Anterior cingulate cortex (tissue), 58 donors: ENCODE measurements at regions not wholly inside any gene's neighbourhood (a gene's known extent, or its start where the extent isn't known, plus 50 kb on each side); places are given as distances from the start of the nearest gene placed in this dataset.

Experiments
- DNase-seq, 58 donors: peaks; one replicate each; lab custom pipeline; 2025; lab: John Stamatoyannopoulos, UW

DNA sequence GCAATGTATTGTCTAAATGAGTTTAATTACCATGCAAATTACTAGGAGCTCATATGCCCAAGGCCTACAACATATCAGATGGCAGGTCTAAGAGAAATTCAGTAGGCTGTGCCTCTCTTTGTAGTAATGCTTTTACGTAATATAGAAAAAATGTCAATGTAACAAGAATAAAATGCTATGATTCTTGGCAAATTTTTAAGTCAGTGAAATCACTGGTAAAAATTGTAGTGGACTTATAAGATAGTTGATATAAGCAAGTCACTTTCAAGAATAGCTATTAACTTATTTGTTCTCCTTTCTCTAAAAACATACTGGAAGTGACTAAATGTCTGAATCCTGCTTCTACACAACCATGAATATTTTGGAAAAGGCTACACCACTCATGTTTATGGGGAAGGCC lies 707.8 kb downstream of the TUSC7 start:
- no peak for DNase-seq

DNA sequence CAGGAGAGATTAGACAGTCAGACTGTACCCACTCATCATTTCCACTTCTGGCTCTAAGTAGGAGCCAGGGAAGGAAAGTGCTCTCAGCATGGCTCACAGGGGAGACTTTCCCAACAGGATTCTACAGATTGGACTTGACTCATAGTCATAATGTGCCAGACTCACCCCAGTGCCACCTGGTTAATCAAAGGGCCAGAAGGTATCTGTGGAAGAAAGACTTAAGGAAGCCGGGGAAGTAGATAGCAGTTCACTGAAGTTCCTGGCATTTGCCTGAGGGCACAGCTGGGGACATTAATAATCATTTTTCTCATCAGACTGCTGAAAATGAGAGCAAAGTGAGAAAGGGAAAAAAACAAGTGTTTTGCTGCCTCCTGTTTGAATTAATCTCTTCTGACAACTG lies 717.5 kb downstream of the TUSC7 start:
- DNase-seq, result no peak

DNA sequence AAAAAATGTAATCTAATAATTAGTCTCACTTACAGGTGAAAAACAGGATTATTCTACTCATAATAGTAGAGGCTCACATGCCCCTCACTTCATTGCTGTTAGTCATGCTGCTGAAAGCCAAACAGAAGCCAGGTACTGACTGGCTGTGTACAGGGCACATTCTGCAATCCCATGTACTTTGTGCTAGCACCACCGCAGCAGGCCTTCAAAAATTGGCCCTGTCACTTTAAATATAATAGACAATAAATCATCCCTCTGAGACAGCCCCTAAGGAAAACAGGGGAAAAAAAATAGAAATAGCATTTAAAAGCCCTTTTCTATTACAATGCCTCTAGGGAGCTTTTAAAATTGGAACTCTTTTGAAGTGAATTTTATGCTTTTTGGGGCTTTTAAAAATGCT lies 723.8 kb downstream of the TUSC7 start:
- DNase-seq, result no peak

DNA sequence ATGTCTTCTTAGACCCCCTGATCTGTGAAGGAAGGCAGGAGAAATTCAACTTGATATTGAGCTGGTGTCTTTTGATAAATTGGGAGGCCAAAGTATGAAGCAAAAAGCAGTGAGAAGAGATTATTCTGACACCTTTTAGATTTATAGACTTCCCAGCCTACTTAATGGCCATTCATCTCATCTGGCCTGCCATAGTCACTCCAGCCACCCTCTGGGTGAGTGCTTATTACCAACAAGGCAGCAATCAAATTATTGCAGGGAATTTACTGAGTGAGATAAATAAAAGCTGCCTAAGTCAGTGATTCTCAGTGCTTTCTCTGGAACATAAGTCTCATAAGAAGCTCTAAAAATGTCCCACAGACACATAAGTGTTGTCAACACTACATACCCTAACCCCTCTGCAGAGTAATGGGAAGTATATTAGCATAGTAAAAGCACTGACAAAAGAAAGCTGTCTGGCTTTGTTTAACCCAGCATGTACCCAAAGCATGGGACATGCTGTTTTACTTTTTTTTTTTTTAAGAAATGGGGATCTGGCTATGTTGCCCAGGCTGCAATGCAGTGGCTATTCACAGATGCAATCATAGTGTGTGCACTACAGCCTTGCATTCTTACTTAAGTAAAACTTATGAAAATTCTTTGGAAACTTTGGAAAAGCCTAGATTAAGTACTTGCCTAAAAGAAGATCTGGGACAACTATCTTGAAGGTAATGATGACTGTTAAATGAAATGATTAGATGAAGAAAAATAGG lies 725.3 kb downstream of the TUSC7 start:
- no peak for DNase-seq

DNA sequence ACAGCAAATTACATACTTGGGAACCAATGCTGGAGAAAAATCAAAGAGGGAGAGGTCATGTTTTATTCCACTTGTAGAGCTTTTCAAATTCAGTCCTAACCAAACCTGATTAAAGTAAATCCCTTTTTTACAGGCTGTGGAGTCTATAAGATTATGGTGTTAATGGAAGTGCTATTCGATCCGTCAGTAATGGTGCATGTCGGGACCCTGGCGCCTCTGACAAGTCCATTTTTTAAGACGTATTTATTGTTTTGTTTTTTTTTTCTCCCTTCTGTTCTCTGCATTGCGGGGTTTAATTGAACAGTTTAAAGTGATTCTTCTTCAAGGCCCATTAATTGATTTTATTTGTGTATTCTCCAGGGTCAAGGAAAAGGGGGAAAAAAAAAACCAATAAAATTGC lies 725.9 kb downstream of the TUSC7 start:
- DNase-seq, result no peak

DNA sequence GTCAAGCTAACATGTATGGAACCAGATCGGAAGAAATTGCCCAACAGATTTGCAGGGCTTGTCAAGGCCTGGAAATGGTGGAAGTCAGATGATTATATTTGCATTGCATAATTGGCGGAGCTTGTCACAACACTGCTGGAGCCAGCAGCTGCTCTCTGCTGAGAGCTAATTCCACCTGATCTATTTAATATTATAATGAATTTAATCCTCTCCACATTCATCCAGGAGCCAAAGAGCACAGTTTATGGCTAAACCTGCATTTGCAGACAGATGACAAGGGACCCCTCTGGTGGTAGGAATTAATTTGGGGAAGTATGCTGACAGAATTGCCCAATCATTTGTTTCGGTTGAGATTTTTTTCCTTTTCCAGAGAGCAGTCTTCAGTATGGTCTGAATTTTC lies 730.2 kb downstream of the TUSC7 start:
- DNase-seq, result peak in 8 of 58 donors; percentile 1 to 28 (median 8)

DNA sequence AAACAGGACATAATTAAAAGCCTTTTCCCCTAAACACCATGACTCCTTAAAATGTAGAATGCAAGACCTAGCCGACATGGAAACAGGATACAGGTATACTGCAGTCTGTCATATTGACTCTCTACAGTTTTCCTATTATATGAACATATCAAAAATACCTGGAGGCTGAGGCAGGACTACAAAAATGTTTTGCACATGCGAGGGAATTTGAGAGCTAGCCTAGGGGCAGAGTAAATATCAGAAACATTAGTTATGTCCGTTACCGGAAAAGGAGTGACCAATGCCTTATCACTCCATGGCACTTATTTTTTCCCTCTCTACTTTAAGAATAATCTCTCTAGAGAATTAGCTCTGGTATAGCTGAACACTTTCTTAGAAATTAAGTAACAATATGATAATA lies 732.3 kb downstream of the TUSC7 start:
- DNase-seq, result no peak

DNA sequence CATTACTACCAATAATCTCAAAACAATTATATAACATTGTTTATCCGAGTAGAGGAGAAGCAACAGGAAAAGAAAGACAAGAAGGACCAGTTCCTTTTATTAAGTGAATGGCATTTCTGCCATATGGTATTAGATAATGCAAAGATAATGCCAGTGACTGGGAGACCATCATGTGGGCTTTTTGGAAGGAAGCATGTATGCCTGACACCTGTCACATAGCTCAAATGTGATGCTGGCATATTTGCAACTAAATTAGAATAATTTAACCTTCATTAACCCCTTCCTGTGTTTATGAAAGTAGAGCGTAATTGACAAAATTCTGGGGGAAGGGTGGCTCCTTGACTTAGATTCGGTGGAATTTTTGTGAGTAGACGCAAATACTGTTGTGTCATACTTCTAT lies 733.0 kb downstream of the TUSC7 start:
- DNase-seq, result no peak

DNA sequence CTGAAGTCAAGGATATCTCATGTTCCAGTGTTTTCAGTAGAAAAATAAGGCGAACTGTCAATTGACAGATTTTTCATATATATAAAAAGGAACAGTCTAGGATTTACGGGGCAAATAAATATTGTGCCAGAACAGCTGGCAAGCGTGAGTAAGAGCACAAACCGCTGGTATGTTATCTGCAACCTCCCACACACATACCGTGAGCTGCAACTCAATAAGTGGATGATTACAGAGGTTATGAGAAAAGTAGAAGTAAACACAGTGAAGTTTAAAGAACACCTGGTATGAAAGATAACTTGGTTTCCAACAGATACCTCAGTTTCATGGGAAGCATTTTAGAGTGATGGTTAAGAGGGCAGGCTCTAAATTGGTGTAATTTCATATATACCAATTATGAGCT lies 733.4 kb downstream of the TUSC7 start:
- DNase-seq, result no peak

DNA sequence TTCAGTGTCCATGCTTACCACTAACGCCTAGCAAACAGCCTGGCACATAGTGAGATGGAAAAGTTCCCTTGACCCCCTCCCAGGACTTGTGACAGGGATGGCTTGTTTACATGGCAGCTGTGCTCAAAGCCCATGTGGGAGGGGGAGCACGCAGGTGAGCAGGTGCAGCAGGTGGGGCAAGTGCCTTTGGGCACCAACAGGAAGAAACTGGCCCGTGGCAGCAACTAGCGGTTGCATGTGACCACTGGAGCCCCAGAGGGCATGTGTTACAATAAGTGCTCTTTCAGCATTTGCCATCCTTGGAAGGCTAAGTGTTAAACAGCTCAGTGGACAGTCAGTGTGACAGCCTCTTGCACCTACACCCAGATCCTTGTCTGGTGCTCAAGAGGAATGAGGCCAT lies 734.6 kb downstream of the TUSC7 start:
- DNase-seq, result no peak

DNA sequence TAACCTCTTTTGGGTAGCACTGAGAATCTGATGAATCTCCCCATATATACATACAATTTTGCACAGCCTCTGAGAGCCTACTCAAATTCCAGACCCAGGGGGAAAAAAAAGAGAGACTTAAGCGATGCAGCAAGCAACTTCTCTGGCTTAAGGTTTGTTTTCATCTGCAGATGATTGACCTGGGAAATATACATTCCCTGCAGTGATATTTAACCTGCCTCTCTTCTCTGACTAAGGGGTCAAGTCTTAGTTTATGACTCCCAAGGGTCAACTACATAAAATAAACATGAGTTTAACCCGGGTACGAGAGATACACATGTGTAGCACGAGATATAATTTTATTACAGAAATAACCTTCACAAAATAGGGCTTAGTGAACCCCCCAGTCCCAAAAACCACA lies 737.8 kb downstream of the TUSC7 start:
- no peak for DNase-seq

DNA sequence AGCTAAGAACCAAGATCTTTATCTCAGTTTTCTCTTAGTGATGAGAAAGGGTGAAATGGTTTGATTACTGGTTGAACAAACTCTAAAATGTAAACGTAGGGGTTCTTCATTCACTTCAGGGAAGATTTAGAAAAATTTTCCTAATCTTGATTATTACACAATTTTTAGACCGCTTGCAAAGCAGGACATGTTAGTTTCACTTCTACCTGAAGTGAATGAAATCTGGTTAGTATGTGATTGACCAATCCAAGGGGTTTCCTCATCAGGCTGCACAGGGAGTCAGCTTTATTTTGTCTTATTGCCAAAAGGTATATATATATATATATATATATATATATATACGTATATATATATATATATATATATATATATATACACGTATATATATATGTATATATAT lies 740.4 kb downstream of the TUSC7 start:
- no peak for DNase-seq

DNA sequence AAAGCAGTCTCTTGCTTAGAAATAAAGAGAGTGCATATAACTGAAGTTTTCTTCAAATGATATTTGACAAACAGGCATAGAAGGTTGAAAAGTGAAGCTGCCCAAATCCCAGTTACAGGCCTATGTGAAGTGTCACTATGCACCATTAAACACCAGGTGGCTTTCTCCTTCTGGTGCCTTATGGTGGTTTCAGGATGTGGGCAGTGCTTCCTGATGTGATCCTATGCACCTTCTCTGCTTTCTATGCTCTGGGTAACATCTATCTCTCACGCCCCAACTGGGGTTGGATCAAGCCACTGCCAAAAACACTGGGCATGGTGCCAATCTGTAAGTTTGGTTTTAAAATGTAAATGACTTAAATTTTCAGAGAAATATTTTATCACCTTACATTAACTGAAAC lies 744.7 kb downstream of the TUSC7 start:
- no peak for DNase-seq

DNA sequence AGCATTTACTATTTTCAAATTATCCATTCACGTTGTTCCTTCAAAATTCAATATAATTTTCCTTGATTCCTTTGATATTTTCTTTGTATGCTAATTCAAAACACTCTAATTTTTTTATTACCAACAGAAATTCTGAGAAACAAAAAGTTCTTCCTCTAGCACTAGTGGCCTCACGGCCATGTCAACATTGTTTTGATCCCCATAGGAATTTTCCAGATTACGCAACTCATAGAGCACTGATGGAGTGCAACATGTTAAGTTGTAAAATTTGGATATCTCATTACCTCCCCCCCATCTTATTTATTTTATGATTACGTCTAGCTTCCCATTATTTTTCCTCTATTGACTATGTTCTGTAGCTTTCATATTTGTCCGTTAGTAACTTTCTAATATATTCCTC lies 745.3 kb downstream of the TUSC7 start:
- no peak for DNase-seq

DNA sequence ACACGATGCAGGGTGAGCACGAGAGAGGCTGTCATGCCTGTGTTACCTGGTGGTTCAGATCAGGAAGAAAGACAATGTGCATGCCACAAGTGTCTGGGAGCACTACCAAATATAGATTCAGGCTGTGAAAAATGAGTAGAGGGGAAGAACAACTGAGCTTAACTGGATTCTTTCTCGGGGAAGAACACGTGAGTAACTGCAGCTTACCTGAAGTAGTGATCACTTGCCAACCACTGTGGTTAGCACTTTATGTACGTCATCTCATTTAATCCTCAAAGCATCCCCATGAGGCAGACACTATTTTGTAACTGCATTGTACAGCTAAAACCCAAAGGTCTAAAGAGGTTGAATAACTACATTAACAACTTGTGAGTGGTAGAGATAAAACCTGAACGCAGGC lies 746.2 kb downstream of the TUSC7 start:
- no peak for DNase-seq

DNA sequence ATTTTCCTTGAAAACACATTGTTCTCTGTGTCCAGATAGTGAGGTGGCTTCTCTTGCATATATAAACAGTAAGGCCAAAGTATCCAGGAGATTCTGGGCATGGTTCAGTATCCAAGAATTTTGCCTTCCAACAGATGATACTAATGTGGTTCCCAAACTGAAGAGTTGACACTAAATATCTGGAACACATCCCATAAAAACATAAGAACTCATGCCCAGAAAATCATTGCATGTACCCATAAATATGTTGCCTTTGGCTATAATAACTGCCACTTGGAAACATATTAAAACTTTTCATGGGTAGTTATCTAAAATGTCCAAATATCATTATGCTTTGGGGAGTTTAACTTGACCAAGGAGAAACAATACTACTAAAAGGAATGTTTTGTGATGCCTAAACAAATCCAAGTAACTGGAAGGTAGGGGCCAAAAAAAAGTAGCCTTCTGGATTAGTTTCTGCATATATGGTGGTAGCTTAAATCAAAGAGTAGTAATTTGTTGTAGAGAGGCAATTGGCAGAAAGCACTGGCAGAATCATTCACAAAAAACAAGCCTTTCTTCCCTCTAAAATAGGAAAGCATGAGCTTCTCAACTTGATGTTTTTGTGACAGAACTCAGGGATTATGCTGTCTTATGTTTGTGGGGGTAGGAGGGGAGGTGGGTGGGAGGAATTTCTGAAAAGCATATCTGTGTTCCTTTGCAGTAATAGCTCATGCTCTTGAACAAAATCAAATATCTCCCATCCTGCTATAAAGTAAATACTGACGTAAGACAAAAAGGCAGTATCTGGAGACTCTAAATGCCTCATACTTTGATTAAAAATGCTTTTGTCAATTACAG lies 753.9 kb downstream of the TUSC7 start:
- DNase-seq, result peak in 1 of 58 donors; percentile 11

DNA sequence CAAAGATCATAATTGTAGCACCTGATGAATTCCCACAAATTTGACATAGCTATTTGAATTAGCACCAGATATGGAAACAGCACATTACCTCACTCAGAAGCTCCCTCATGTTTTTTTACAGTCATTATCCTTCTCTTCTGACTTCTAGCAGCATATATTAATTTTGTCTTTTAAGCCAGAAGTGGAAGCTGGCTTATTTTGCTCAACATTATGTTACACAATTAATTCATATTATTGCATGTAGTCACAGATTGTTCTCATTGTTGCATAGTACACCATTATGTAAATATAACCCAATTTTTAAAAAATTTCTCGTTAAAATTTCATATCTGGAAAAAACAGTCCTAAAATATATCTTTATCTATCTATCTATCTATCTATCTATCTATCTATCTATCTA lies 762.3 kb downstream of the TUSC7 start:
- no peak for DNase-seq

DNA sequence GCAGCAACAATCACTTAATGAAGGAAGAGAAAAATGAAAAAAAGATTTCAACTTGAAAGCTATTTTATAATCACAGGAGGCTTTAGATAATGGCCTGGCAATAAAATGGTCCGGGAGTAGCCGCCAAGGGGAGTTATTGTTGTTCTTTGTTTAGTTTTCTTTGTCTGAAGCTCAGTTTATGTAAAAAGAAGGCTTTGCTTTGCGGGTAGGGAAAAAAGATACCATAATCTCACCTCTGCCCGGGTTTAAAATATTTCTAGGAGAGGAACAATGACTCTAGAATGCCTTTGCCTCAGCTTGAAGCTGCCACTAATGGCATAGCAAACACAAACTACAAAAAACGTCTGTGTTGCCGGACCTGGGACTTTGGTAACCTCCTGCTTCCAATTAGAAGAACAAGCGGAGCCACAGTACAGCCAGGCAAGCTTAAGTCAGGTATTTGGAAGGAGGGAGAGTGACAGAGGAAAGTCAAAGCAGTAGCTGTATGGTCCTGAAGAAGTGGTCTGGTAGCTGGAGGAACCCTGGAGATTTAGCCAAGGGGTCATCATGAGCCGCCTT lies 764.5 kb downstream of the TUSC7 start:
- no peak for DNase-seq

DNA sequence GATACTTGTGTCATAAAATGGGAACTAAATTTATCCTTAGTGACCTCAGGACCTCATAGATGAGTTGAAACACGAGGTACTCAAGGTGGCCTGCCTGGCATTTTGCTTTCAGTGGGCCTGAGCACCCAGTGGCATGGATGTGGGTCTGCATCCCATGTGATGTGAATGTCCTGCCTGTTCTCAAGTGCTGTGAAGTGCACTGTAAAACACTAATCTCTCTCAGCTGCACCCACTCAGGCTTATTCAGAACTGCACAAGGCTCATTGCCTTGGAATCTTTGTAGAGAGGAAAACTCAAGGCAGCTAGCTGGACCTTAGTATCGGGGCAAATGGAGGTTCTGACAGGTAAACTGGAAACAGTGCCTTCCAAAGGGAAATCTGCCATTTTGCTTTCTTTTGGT lies 767.0 kb downstream of the TUSC7 start:
- DNase-seq, result no peak

DNA sequence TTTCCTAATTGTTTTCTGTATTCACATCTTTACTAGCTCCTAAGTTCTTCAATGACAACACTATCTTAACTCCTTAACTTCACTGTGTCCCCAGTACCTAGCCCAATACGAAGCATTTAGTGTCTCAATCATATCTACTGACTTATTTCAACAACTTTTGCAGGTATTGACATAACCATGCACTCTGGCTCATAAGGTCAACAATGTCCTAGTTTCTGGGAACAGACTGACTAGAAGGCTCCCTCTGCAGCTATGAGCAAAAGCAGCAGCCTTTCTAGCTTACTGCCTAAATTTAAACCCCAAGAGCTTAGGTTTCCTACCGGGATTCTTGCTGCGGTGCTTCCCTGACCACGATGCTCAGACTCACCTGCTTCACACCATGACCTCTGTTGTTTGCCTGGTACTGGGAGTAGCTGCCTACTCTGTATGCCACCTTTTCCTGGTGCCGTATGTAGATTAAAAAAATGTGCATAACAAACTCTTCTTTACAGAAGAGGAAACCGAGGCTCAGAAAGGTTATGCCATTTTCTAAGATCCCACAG lies 767.7 kb downstream of the TUSC7 start:
- no peak for DNase-seq

DNA sequence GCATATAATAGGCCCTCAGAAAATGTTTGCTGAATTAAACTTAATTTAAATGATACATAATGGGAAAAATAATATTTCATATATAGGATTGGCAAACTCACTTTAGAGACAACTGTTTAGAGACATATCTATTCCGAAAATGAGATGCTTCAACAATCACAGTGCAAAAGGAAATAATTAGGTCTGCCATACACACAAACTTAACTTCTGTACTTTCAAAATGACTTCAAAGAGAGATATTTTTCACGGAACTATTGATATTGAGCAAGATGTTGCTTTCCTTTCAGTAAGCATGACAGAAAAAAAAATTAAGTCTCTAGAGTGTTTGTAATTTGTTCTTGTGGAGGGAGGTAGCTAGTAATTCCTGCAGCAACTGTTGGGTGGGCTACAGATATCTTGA lies 769.5 kb downstream of the TUSC7 start:
- no peak for DNase-seq
